Mucosa of rectum (tissue), 2 donors: ENCODE measurements at regions not wholly inside any gene's neighbourhood (a gene's known extent, or its start where the extent isn't known, plus 50 kb on each side); places are given as distances from the start of the nearest gene placed in this dataset.

Experiments used
- H3K27ac ChIP-seq, 2 donors: one replicate each; pipeline ENCODE4 v1.7.0; 2013; ENCODE audit warnings: inconsistent platforms in 2 of 2, low read depth in 2 of 2, low read length in 2 of 2
- H3K27me3 ChIP-seq, 2 donors: one replicate each; pipeline ENCODE4 v1.7.0; 2013; ENCODE audit warnings: low read length in 2 of 2; ENCODE audit not compliant: control insufficient read depth in 2 of 2, insufficient read depth in 2 of 2
- H3K36me3 ChIP-seq, 2 donors: one replicate each; pipeline ENCODE4 v1.7.0; 2013; ENCODE audit warnings: low read length in 2 of 2; ENCODE audit not compliant: control insufficient read depth in 2 of 2, insufficient read depth in 2 of 2
- H3K4me1 ChIP-seq, 2 donors: one replicate each; pipeline ENCODE4 v1.7.0; 2013; ENCODE audit warnings: low read length in 2 of 2, mild to moderate bottlenecking in 1 of 2; ENCODE audit not compliant: control insufficient read depth in 2 of 2, insufficient read depth in 2 of 2
- H3K4me3 ChIP-seq, 2 donors: one replicate each; pipeline ENCODE4 v1.7.0; 2013; ENCODE audit warnings: low read length in 2 of 2
- H3K9ac ChIP-seq, 2 donors: one replicate each; pipeline ENCODE4 v1.7.0; 2013; ENCODE audit warnings: low read length in 2 of 2, low read depth in 1 of 2, mild to moderate bottlenecking in 1 of 2
- H3K9me3 ChIP-seq, 2 donors: one replicate each; pipeline ENCODE4 v1.7.0; 2013; ENCODE audit warnings: low read length in 2 of 2; ENCODE audit not compliant: control insufficient read depth in 2 of 2
- donor health status: healthy.
- donor health status: Normal muscosa, but diverticular disease.

GRCh38 chr16:66135838-66136237, 230.7 kb upstream of the CDH5 start:
- Histone ChIP-seq H3K9me3 (no peaks in the 10 kb centered on the region), H3K36me3 (no peaks in the 10 kb centered on the region), H3K27ac (no peak overlapping the region), H3K27me3 (no peaks in the 10 kb centered on the region), H3K4me3 (no peak overlapping the region), H3K4me1 (no peaks in the 10 kb centered on the region), H3K9ac (no peak overlapping the region)

GRCh38 chr16:66135421-66135831, 231.1 kb upstream of the CDH5 start:
- no peak overlapping the region for H3K4me3 ChIP-seq
- no peak overlapping the region for H3K27ac ChIP-seq
- H3K36me3 ChIP-seq = no peaks in the 10 kb centered on the region
- H3K4me1 ChIP-seq = no peaks in the 10 kb centered on the region
- peaks cover 0 to under 1% of the 10 kb centered on the region in 2 donors for H3K27me3 ChIP-seq
- no peak overlapping the region for H3K9ac ChIP-seq
- H3K9me3 ChIP-seq = no peaks in the 10 kb centered on the region

GRCh38 chr16:66134875-66135274, 231.6 kb upstream of the CDH5 start:
- Histone ChIP-seq H3K9me3 (no peaks in the 10 kb centered on the region), H3K4me1 (no peaks in the 10 kb centered on the region), H3K9ac (no peak overlapping the region), H3K36me3 (no peaks in the 10 kb centered on the region), H3K27me3 (peaks cover 0 to 5% of the 10 kb centered on the region in 2 donors), H3K27ac (no peak overlapping the region), H3K4me3 (no peak overlapping the region)

DNA sequence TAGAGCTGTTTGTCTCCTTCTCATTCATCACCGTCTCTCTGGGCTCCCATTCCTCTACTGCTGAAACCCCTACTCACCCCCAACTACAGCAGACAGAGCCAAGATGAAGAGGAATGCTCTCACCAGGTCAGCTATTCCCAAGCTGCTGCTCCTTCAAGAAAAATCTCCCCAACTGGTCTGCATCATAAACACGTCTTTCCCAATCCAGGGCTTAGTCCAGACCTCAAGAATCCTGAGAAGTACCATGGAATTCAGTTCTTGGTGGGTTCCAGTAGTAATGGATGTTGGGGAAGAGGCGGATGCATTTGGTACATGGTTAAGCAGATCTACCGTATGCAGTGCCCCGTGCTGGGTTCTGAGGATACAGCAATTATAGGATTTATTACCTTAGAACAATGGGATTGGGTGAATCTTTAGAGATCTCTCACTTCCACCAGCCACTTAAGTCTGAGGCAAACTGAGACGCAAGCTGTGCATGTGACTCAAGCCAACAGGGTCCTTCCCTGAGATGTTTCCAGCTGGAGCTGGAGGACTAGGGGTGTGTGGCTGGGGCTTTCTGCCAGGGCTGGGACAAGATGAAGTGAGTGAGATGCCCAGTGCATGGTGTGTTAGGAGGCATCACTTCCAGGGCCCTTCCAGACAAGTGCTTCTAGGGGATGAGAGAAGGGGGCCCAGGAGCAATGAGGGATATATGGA, 232.7 kb upstream of the CDH5 start:
- Histone ChIP-seq H3K9ac (no peak overlapping the region), H3K36me3 (no peaks in the 10 kb centered on the region), H3K27me3 (peaks cover 0 to 5% of the 10 kb centered on the region in 2 donors), H3K27ac (no peak overlapping the region), H3K4me1 (no peaks in the 10 kb centered on the region), H3K9me3 (no peaks in the 10 kb centered on the region), H3K4me3 (no peak overlapping the region)

DNA sequence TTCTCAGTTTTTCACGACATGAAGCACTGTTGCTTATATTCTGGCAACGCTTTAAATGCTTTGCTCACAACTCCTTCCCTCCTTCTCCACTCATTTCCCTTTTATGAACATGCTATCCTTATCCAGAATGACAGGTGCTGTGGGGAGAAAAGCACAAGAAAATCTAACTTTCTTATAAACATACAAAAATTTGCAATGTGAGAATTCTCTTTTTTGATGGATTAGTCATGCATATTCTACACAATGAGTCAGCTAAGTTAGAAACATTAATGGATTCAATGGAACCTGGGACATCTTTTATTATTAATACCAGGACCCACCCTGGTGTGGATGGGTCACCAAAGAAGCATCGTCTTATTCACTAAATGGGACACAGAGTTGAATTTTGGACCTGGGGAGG, 234.6 kb upstream of the CDH5 start:
- no peaks in the 10 kb centered on the region for H3K36me3 ChIP-seq
- H3K9me3 ChIP-seq = no peaks in the 10 kb centered on the region
- H3K27ac ChIP-seq = no peak overlapping the region
- H3K4me1 ChIP-seq = no peaks in the 10 kb centered on the region
- peaks cover 0 to 10% of the 10 kb centered on the region in 2 donors for H3K27me3 ChIP-seq
- no peak overlapping the region for H3K9ac ChIP-seq
- H3K4me3 ChIP-seq = no peak overlapping the region

DNA sequence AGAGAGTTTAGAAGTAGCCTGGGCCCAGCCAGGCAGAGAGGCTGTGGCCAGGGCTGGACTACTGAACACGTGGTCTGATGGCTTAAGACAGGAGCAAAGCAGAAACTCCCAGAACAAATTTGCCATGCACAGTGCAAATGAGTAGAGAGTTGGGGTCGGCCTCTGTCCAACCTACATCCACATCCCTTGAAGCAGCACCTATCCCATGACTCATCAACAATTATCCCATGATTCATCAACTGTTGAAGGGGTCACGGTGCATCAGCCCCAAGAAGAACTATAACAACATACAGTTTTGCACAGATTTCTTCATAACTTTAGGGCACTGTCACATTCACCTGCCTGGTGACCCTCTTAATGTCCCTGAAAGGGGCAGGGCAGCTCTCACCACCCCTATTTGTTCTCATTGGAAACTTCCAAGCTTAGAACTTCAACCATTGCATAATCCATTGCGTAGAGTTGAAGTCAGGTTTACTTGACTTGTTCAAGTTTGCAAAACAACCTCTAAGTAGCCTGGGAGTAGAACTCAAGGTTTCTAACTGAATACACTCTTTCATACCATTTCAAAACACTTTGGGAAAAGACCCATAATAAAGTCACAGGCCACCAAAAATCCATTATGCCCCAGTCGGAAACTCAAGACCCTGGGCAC, 235.2 kb upstream of the CDH5 start:
- Histone ChIP-seq H3K9me3 (no peaks in the 10 kb centered on the region), H3K9ac (no peak overlapping the region), H3K4me3 (no peak overlapping the region), H3K4me1 (no peaks in the 10 kb centered on the region), H3K27me3 (peaks cover 0 to 10% of the 10 kb centered on the region in 2 donors), H3K27ac (no peak overlapping the region), H3K36me3 (no peaks in the 10 kb centered on the region)

- no peaks in the 10 kb centered on the region for H3K36me3 ChIP-seq
These were observed 236.1 kb upstream of the CDH5 start for GRCh38 chr16:66130296-66130905.

GRCh38 chr16:66129196-66129595, 237.3 kb upstream of the CDH5 start:
- Histone ChIP-seq H3K9ac (no peak overlapping the region), H3K27ac (no peak overlapping the region), H3K4me3 (no peak overlapping the region), H3K4me1 (no peaks in the 10 kb centered on the region), H3K27me3 (peaks cover 0 to 10% of the 10 kb centered on the region in 2 donors), H3K9me3 (no peaks in the 10 kb centered on the region), H3K36me3 (no peaks in the 10 kb centered on the region)

More at GRCh38 chr16:66130296-66130905, 236.1 kb upstream of the CDH5 start:
- no peak overlapping the region for H3K9ac ChIP-seq
- H3K4me3 ChIP-seq = no peak overlapping the region
- H3K9me3 ChIP-seq = no peaks in the 10 kb centered on the region
- H3K27me3 ChIP-seq = peaks cover 0 to 10% of the 10 kb centered on the region in 2 donors
- H3K4me1 ChIP-seq = no peaks in the 10 kb centered on the region
- no peak overlapping the region for H3K27ac ChIP-seq

- no peak overlapping the region for H3K27ac ChIP-seq
- H3K9me3 ChIP-seq = no peaks in the 10 kb centered on the region
- no peak overlapping the region for H3K4me3 ChIP-seq
- H3K9ac ChIP-seq = no peak overlapping the region
- no peaks in the 10 kb centered on the region for H3K4me1 ChIP-seq
- H3K36me3 ChIP-seq = no peaks in the 10 kb centered on the region
- peaks cover 0 to 10% of the 10 kb centered on the region in 2 donors for H3K27me3 ChIP-seq
These were observed 238.1 kb upstream of the CDH5 start for GRCh38 chr16:66128371-66128770.
